ENCODE measurements at regions not wholly inside any gene's neighbourhood (a gene's known extent, or its start where the extent isn't known, plus 50 kb on each side); places are given as distances from the start of the nearest gene placed in this dataset.
A peak's percentile ranks its signal among the peaks of the same experiment; 100 is the strongest.

DNA sequence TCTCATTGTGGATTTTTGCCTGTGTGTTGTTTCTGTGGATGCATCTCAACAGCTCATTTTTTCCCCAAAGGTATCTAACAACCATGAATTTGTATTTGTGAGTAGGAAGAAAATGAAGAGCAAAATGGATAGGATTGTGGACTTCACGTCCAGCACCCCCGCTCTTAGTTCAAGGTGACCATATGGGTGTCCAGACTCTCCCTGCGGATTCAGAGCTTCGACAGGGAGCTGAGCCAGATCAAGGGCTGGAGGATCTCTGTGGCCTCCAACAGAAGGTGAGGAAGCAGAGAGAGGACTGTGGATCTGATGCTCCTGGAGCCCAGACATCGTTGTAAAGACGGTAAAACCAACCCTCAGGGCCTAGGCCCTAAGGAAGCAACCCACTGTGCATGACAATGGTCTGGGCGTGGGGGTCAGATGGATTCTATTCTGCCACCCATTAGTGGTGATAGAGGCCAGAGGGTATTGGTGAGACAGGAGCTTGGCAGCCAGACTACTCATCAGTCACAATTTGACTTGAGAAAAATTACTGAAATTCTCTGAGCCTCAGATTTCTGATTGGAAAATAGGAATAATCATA lies 659.7 kb upstream of the TMEM132C start:
- Histone ChIP-seq H4K20me1 (replicated peaks in 1 of 2; ENCODE audit: control insufficient read depth in 1 of 2, insufficient read depth in 2 of 2, low read length in 2 of 2) (no peaks in the 10 kb centered on the region), H3K79me1 (ENCODE audit: low read depth, low read length) (no peaks in the 10 kb centered on the region), H4K91ac (replicated peaks; ENCODE audit: insufficient read length, low read length) (no peak overlapping the region), H2BK120ac (replicated peaks; ENCODE audit: low read depth, low read length) (no peak overlapping the region), H3K23ac (ENCODE audit: insufficient read length) (no peak overlapping the region), H2BK12ac (ENCODE audit: low read depth, low read length) (no peak overlapping the region), H3K9ac (replicated peaks in 1 of 4; ENCODE audit: extremely low read depth in 1 of 4, low read depth in 3 of 4, low read length in 3 of 4) (no peak overlapping the region), H2AFZ (ENCODE audit: low read length) (no peak overlapping the region), H3K79me2 (ENCODE audit: control insufficient read depth in 1 of 2, insufficient read depth in 2 of 2, low read length in 2 of 2) (no peaks in the 10 kb centered on the region), H3K4me3 (ENCODE audit: extremely low read depth in 1 of 4, insufficient read depth in 2 of 4, low read depth in 3 of 4, low read length in 4 of 4) (no peak overlapping the region), H3K27ac (ENCODE audit: low read depth, low read length) (no peak overlapping the region), H3K9me3 (ENCODE audit: insufficient read depth in 2 of 2, low read depth in 1 of 2, low read length in 1 of 2) (no peaks in the 10 kb centered on the region), H3K56ac (replicated peaks; ENCODE audit: insufficient read length, low read depth, low read length) (no peak overlapping the region), H3K27me3 (replicated peaks in 1 of 4; ENCODE audit: control insufficient read depth in 3 of 4, extremely low read depth in 1 of 4, insufficient read depth in 3 of 4, low read length in 3 of 4) (no peaks in the 10 kb centered on the region), H2BK20ac (ENCODE audit: low read length) (peak overlapping the region; percentile 57; the same call in 1 of the 2 replicates), H3K4me1 (replicated peaks in 1 of 4; ENCODE audit: control insufficient read depth in 3 of 4, insufficient read depth in 4 of 4, low read length in 3 of 4) (peaks cover 2 to 11% (median 4%) of the 10 kb centered on the region in 4 experiments; a peak in 6 of 7 replicates), H3K4me2 (ENCODE audit: insufficient read depth in 1 of 2, low read depth in 2 of 2, low read length in 2 of 2) (no peak overlapping the region), H2BK15ac (ENCODE audit: low read length) (no peak overlapping the region), H3K23me2 (ENCODE audit: low read depth, low read length) (no peaks in the 10 kb centered on the region), H3K18ac (ENCODE audit: extremely low read depth, low read length) (no peak overlapping the region), H4K8ac (ENCODE audit: extremely low read depth, insufficient read depth, low read length) (no peak overlapping the region), H3K14ac (ENCODE audit: insufficient read length) (no peak overlapping the region), H4K5ac (ENCODE audit: insufficient read length, low read depth, low read length) (no peak overlapping the region), H3K36me3 (ENCODE audit: control insufficient read depth in 2 of 4, insufficient read depth in 4 of 4, low read length in 3 of 4) (no peaks in the 10 kb centered on the region), H2AK5ac (ENCODE audit: low read depth, low read length) (no peak overlapping the region), H2BK5ac (ENCODE audit: low read depth, low read length) (no peak overlapping the region), H3K4ac (replicated peaks; ENCODE audit: insufficient read length, low read depth, low read length) (no peak overlapping the region)
- DNase-seq (ENCODE audit: low read depth in 1 of 2, low spot score in 2 of 2): no peak
- TF ChIP-seq NANOG (IDR thresholded peaks at IDR 0.05; ENCODE audit: insufficient read depth, low read depth, low read length, poor library complexity, severe bottlenecking): peak; percentile 48
- TF ChIP-seq SUZ12 (IDR thresholded peaks at IDR 0.05; ENCODE audit: low read length): no peak
- 0 out of 2 replicates have a peak, but pooled peaks have one; percentile 40 for TF ChIP-seq POU5F1 (IDR thresholded peaks at IDR 0.05; ENCODE audit: low read depth, low read length)
- ChIA-PET POLR2A (ENCODE audit: partially characterized antibody) (interaction anchor here (1.1 to 1.4 kb wide), 2 partner anchors 9 to 13 kb away, joined by 3 to 5 read pairs; no protein-coding TSS in a partner anchor), CTCF (ENCODE audit: partially characterized antibody) (interaction anchor here (1.0 kb wide), 2 partner anchors 15 to 71 kb away, joined by 3 read pairs; no protein-coding TSS in a partner anchor)
- 86% methylated on average over 7 of the region's 7 CpGs; no CpG with 5 or more reads in 1 of the 2 experiments for WGBS, 2 experiments (ENCODE audit: extremely low coverage in 1 of 2, insufficient coverage in 1 of 2, insufficient read length in 1 of 2, insufficient replicate concordance in 2 of 2, low coverage in 1 of 2, low lambda C conversion rate in 2 of 2, missing lambda C conversion rate in 1 of 2)
- FAIRE-seq: no peak
